ENCODE measurements at regions not wholly inside any gene's neighbourhood (a gene's known extent, or its start where the extent isn't known, plus 50 kb on each side); places are given as distances from the start of the nearest gene placed in this dataset.
"Not testable (repeated sequence)": the region's sequence is repeated elsewhere in the genome, so short reads cannot be mapped to it uniquely, and the experiment has no call there.

- DNase-seq (ENCODE audit: low read depth) = no peak
Observed at GRCh38 chr14:44873536-44873935, 88.2 kb downstream of the KLHL28 start.

DNA sequence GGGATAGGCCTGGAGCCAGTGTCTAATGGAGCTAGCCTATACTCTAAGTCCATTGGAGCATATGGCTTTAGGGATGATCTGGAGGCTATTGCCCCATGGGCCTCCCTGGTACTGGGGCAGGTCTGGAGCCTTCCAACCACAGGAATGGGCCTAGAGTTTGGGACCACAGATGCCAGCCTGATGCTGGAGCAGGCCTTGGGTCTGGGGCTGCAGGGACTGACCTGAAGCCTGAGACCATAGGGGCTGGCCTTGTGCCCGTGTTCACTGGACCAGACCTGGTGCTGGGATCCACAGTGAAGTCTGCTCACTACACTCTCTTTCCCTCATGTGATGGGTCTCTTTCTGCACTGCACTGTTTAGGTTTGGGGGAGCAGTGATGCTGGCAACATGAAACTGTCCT is 95.0 kb downstream of the KLHL28 start:
- DNase-seq (ENCODE audit: low read depth) = no peak

GRCh38 chr14:44866322-44866721 is 95.4 kb downstream of the KLHL28 start:
- no peak for DNase-seq (ENCODE audit: low read depth)

- peak; percentile 6 for DNase-seq (ENCODE audit: low read depth)
Observed at GRCh38 chr14:44863271-44863670, 98.5 kb downstream of the KLHL28 start.

DNA sequence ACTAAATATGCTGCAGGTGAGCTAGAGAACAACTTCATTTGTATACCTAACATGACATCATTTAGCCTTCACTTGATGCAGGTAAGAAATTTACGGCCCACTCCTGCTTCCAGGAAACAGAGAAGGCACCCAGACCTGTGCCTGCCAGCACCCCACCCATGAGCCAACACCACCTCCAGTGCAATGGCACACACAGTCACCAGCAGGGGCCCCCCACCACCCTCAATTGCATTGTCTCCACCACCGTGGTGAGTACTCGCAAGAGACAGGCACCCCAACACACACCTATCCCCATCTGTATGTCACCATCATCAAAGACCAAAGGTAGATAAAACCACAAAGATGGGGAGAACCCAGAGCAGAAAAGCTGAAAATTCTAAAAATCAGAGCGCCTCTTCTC is 107.6 kb downstream of the KLHL28 start:
- DNase-seq (ENCODE audit: low read depth) = no peak

GRCh38 chr14:44847526-44848309 is 114.0 kb downstream of the KLHL28 start:
- no peak for DNase-seq (ENCODE audit: low read depth)

DNA sequence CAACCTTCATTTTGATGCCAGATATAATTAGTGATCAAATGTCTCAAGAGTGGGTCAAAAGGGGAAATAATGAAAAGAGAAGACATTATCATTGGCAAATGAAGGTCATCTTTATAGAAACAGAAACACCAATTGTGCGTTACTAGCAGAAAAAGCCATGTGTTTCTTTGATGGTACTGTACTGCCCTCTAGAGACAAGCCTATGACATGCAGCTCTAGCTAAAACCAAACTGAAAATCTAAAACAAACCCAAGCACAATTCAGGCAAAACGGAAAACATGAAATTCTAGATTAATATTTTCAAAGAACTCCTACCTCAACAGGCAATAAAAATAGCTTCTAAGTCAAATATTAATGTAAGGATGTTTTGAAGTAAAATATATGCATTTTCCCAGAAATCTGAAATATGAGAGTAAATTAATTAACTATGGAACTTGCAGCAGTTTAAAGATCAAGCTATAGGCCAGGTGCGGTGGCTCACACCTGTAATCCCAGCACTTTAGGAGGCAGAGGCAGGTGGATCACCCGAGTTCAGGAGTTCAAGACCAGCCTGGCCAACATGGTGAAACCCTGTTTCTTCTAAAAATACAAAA is 115.4 kb downstream of the KLHL28 start:
- DNase-seq (ENCODE audit: low read depth) = peak; percentile 54

- DNase-seq (ENCODE audit: low read depth) = not testable (repeated sequence)
Observed at GRCh38 chr14:44835928-44836327, 125.8 kb downstream of the KLHL28 start.

GRCh38 chr14:44833376-44834060 is 128.2 kb downstream of the KLHL28 start:
- no peak for DNase-seq (ENCODE audit: low read depth)

- DNase-seq (ENCODE audit: low read depth) = peak; percentile 44
Observed at GRCh38 chr14:44830371-44830770, 131.4 kb downstream of the KLHL28 start.

- no peak for DNase-seq (ENCODE audit: low read depth)
Observed at GRCh38 chr14:44829021-44829420, 132.7 kb downstream of the KLHL28 start.

DNA sequence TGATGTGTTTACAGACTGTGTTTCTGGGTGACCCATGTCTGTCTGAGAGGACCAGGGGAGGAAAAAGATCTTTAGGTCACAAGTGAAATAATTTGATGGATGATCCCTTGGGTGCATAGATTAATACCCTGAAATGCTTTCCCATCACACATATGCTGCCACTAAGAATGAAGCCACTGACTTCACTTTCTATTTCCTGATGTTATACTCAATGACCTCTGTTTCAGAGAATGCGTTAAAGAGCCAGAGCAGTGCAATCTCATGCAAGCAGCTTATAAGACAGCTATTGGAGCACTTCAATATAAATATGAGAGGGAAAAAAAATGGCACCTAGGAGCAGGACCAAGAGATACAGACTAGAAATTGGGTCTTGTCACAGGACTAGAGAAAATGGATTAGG is 133.7 kb downstream of the KLHL28 start:
- DNase-seq (ENCODE audit: low read depth) = no peak

DNA sequence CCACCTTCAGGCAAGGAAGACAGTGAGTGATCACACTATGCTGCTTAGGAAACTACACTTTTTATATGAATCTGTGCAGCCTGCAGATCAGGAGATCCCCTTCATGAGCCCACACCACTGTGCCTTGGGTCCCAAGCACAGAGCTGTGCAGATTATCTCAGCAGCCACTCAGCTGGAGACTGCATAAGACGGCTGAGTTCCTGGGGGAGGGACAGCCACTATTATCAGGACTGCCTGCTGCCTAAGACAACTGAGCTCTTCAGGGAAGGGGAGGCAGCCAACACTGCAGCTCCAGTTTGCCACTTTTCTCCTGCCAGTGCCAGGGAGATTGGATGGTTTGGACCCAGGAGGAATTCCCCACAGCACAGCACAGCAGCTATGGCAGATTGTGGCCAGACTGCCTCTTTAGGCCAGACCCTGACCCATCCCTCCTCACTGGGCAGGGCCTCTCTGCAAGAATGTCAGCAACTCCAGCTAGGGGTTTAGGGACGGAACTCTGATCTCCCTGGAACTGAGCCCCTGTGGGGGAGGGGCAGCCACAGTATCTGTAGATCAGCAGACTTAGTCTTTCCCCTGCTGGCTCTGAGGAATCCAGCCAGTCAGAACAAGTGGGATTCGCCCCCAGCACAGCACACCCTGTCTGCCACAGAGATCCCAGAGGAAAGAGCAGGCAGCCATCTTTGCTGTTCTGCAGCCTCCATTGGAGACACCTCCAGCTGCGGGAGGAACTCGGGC is 141.3 kb downstream of the KLHL28 start:
- no peak for DNase-seq (ENCODE audit: low read depth)

- no peak for DNase-seq (ENCODE audit: low read depth)
Observed at GRCh38 chr14:44814196-44814595, 147.6 kb downstream of the KLHL28 start.

- no peak for DNase-seq (ENCODE audit: low read depth)
Observed at GRCh38 chr14:44812672-44813071, 149.1 kb downstream of the KLHL28 start.

- DNase-seq (ENCODE audit: low read depth) = peak; percentile 38
Observed at GRCh38 chr14:44804391-44804790, 157.4 kb downstream of the KLHL28 start.

- DNase-seq (ENCODE audit: low read depth) = peak; percentile 39
Observed at GRCh38 chr14:44803239-44803905, 158.4 kb downstream of the KLHL28 start.

GRCh38 chr14:44798386-44799242 is 163.1 kb downstream of the KLHL28 start:
- no peak for DNase-seq (ENCODE audit: low read depth)

- DNase-seq (ENCODE audit: low read depth) = no peak
Observed at GRCh38 chr14:44795725-44796124, 166.0 kb downstream of the KLHL28 start.

DNA sequence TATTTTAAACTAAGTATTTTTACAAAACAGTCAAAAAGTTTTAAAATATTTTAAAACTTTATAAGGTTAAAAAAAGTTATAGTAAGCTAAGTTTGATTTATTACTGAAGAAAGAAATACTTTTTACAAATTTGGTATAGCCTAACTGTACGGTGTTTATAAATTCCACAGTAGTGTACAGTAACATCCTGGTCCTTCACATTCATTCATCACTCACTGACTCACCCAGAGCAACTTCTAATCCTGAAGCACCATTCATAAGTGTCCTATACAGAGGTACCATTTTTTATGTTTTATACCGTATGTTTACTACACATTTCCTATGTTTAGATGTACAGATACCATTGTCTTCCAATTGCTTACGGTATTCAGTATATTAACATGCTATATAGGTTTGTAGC is 170.0 kb downstream of the KLHL28 start:
- no peak for DNase-seq (ENCODE audit: low read depth)

DNA sequence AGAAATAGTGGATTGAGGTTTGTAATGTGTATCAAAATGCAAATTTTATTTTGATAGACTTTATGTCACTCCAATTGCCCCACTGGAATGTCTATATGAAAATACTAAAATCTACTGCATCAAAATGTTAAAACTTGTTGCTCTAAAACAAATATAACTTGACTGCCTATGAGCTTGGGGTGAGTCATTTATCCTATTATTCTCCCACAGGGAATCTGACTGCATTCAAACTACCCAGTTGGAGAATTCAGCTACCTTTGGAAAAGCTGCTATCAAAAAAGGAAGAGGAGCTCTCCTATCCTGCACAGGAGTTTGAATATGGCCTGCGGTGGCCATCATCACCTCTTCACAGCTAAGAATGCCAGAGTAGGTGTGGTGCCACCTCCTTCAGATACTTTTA is 173.1 kb downstream of the KLHL28 start:
- DNase-seq (ENCODE audit: low read depth) = no peak

Measured in forelimb muscle (tissue), 1 donor.